ENCODE measurements at regions not wholly inside any gene's neighbourhood (a gene's known extent, or its start where the extent isn't known, plus 50 kb on each side); places are given as distances from the start of the nearest gene placed in this dataset.

DNA sequence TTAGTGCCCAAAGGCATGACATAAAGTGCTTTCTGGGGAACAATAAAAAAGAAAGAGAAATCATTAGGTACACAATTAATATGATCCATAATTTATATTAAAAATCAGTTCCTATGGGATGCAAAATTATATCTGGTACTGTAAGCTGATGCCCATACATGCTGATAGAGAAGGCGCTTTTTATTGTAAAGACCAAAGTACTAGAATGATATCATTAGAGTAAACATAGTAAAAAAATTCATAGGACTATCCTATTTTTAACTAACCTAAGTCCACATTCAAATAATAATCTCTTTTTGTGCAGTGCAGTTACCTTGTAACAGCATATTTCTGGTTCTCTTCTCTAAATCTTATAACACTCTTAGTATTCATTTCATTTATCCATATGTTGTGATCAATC is 252.2 kb downstream of the ASXL3 start:
- TF ChIP-seq, protein P1, sequence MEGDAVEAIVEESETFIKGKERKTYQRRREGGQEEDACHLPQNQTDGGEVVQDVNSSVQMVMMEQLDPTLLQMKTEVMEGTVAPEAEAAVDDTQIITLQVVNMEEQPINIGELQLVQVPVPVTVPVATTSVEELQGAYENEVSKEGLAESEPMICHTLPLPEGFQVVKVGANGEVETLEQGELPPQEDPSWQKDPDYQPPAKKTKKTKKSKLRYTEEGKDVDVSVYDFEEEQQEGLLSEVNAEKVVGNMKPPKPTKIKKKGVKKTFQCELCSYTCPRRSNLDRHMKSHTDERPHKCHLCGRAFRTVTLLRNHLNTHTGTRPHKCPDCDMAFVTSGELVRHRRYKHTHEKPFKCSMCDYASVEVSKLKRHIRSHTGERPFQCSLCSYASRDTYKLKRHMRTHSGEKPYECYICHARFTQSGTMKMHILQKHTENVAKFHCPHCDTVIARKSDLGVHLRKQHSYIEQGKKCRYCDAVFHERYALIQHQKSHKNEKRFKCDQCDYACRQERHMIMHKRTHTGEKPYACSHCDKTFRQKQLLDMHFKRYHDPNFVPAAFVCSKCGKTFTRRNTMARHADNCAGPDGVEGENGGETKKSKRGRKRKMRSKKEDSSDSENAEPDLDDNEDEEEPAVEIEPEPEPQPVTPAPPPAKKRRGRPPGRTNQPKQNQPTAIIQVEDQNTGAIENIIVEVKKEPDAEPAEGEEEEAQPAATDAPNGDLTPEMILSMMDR (IDR thresholded peaks at IDR 0.05; ENCODE audit: extremely low read depth in 1 of 2, insufficient read depth in 1 of 2, low read depth in 1 of 2, low read length in 2 of 2) = no peak
- TF ChIP-seq EZH2 (IDR thresholded peaks at IDR 0.05; ENCODE audit: borderline replicate concordance, low read depth, low read length, severe bottlenecking) (no peak), JUN (IDR thresholded peaks at IDR 0.05; ENCODE audit: borderline replicate concordance, insufficient read depth, insufficient read length, low read depth) (no peak), POLR2A (IDR thresholded peaks at IDR 0.05; ENCODE audit: low read depth, low read length) (no peak), POLR2AphosphoS5 (IDR thresholded peaks at IDR 0.05; ENCODE audit: insufficient read depth, low read depth, low read length) (no peak), FOS (IDR thresholded peaks at IDR 0.05; ENCODE audit: borderline replicate concordance, insufficient read depth, low read length) (no peak), GATA2 (IDR thresholded peaks at IDR 0.05; ENCODE audit: insufficient read depth, insufficient read length, low read depth, low read length) (no peak)
- TF ChIP-seq, protein P2, sequence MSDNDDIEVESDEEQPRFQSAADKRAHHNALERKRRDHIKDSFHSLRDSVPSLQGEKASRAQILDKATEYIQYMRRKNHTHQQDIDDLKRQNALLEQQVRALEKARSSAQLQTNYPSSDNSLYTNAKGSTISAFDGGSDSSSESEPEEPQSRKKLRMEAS (IDR thresholded peaks at IDR 0.05; ENCODE audit: insufficient read depth, insufficient read length) = no peak

Data from endothelial cell of umbilical vein (primary cell).